ENCODE measurements at regions not wholly inside any gene's neighbourhood (a gene's known extent, or its start where the extent isn't known, plus 50 kb on each side); places are given as distances from the start of the nearest gene placed in this dataset.
A peak's percentile ranks its signal among the peaks of the same experiment; 100 is the strongest.

- Histone ChIP-seq H3K4me3 (ENCODE audit: low read depth in 1 of 2, low read length in 2 of 2) (no peak overlapping the region), H3K4me1 (ENCODE audit: control insufficient read depth in 1 of 2, insufficient read depth in 2 of 2, low read length in 2 of 2) (no peaks in the 10 kb centered on the region)
Observed at GRCh38 chr7:15845461-15845860, 159.0 kb upstream of the MEOX2 start.

DNA sequence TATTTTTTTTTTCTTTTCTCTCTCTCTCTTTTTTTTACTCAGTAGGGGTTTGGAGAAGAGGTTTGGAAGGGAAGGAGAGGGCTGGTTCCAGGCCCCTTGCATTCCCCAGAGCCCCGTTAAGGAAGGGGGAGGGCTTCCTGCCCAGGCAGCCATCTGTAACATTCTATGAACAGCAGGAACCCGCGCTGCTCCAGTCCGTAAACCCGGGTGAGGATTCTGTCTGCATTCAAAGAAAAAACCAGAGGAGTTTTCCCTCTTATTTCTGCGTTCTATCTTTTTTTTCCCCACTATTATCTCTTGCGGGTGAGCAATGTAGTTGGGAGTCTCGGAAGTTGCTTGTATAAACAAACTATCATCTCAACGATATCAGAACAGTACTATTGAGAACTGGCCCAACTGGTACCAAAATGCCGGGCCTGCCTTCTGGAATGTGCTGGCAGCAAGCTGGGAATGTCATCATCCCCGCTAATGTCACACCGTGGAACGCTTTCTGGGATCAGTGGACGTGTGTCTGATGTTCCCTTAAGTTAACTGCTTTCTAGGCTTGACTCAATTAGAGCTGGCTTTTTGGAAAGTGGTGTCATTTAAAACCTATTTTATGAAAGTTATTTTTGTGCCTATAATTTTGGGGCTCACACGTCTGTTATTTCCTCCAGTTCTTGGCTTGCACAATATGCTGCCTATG, 153.1 kb upstream of the MEOX2 start:
- H3K9me3 ChIP-seq (ENCODE audit: control insufficient read depth in 1 of 2, low read length in 2 of 2) = no peaks in the 10 kb centered on the region
- H3K4me3 ChIP-seq (ENCODE audit: low read depth in 1 of 2, low read length in 2 of 2) = peak overlapping the region; percentile 48 to 60
- no peaks in the 10 kb centered on the region for H3K27me3 ChIP-seq (ENCODE audit: low read depth, low read length)
- peak overlapping the region; percentile 37 for H3K27ac ChIP-seq (ENCODE audit: low read length)
- H3K4me1 ChIP-seq (ENCODE audit: control insufficient read depth in 1 of 2, insufficient read depth in 2 of 2, low read length in 2 of 2) = no peaks in the 10 kb centered on the region
- H3K36me3 ChIP-seq (ENCODE audit: control insufficient read depth in 1 of 2, insufficient read depth in 2 of 2, low read length in 2 of 2) = no peaks in the 10 kb centered on the region

More at GRCh38 chr7:15845461-15845860, 159.0 kb upstream of the MEOX2 start:
- Histone ChIP-seq H3K27ac (ENCODE audit: low read length) (no peak overlapping the region), H3K36me3 (ENCODE audit: control insufficient read depth in 1 of 2, insufficient read depth in 2 of 2, low read length in 2 of 2) (no peaks in the 10 kb centered on the region), H3K27me3 (ENCODE audit: low read depth, low read length) (no peaks in the 10 kb centered on the region), H3K9me3 (ENCODE audit: control insufficient read depth in 1 of 2, low read length in 2 of 2) (no peaks in the 10 kb centered on the region)

GRCh38 chr7:15838265-15838664, 151.8 kb upstream of the MEOX2 start:
- no peak overlapping the region for H3K27ac ChIP-seq (ENCODE audit: low read length)
- no peaks in the 10 kb centered on the region for H3K27me3 ChIP-seq (ENCODE audit: low read depth, low read length)
- no peaks in the 10 kb centered on the region for H3K4me1 ChIP-seq (ENCODE audit: control insufficient read depth in 1 of 2, insufficient read depth in 2 of 2, low read length in 2 of 2)
- no peak overlapping the region for H3K4me3 ChIP-seq (ENCODE audit: low read depth in 1 of 2, low read length in 2 of 2)
- H3K9me3 ChIP-seq (ENCODE audit: control insufficient read depth in 1 of 2, low read length in 2 of 2) = no peaks in the 10 kb centered on the region
- no peaks in the 10 kb centered on the region for H3K36me3 ChIP-seq (ENCODE audit: control insufficient read depth in 1 of 2, insufficient read depth in 2 of 2, low read length in 2 of 2)

DNA sequence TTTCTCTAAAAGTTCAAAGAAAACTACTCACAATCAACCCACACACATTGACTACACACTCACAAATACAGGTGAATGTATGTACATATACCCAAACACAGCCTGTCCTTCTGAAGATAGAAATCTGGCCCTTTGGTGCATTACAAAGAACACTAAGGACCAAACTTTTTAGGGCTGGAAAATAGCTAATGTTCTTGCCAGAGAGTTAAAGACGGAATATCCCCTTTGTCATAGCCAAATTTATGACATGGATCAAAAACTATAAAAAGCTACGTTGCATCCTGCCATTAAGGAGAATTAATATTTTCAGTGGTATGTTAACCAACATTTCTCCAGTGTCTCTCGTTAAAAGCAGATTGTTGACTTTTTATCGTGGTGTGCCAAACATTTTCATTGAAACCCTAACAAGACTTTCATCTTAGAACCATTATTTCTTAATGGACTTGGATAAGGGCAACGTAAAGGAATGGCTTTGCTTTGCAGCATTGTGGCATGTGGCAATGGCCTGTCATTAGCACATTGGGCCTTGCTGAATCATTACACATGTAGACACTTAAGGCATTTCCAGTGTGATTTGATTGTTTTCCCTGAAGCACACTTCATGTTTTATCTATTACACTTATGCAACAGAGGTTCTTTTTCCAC, 150.9 kb upstream of the MEOX2 start:
- peaks cover 0 to 6% of the 10 kb centered on the region in 2 donors for H3K4me1 ChIP-seq (ENCODE audit: control insufficient read depth in 1 of 2, insufficient read depth in 2 of 2, low read length in 2 of 2)

DNA sequence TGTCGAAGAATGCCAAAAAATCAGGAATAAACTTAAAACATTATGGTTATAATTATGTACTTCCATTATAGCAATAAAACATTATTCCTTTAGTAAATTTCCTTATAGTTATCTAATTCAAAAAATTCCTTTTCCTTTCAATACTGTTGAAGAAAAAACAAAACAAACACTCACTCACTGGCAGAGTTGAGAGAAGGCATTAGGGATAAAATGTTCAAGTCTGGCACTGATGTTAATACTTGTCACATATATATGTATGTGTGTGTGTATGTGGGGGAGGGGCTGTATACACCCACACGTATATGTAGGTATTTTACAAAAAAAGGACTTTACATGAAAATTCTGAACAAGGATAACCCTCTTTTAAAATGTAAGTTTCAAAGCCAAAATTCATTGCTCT, 150.2 kb upstream of the MEOX2 start:
- Histone ChIP-seq H3K4me1 (ENCODE audit: control insufficient read depth in 1 of 2, insufficient read depth in 2 of 2, low read length in 2 of 2) (peaks cover 0 to 6% of the 10 kb centered on the region in 2 donors), H3K9me3 (ENCODE audit: control insufficient read depth in 1 of 2, low read length in 2 of 2) (no peaks in the 10 kb centered on the region), H3K27me3 (ENCODE audit: low read depth, low read length) (no peaks in the 10 kb centered on the region), H3K36me3 (ENCODE audit: control insufficient read depth in 1 of 2, insufficient read depth in 2 of 2, low read length in 2 of 2) (no peaks in the 10 kb centered on the region), H3K4me3 (ENCODE audit: low read depth in 1 of 2, low read length in 2 of 2) (no peak overlapping the region), H3K27ac (ENCODE audit: low read length) (no peak overlapping the region)

More for the DNA sequence above, 150.9 kb upstream of the MEOX2 start:
- Histone ChIP-seq H3K4me3 (ENCODE audit: low read depth in 1 of 2, low read length in 2 of 2) (no peak overlapping the region), H3K27ac (ENCODE audit: low read length) (no peak overlapping the region), H3K36me3 (ENCODE audit: control insufficient read depth in 1 of 2, insufficient read depth in 2 of 2, low read length in 2 of 2) (no peaks in the 10 kb centered on the region), H3K9me3 (ENCODE audit: control insufficient read depth in 1 of 2, low read length in 2 of 2) (no peaks in the 10 kb centered on the region), H3K27me3 (ENCODE audit: low read depth, low read length) (no peaks in the 10 kb centered on the region)

DNA sequence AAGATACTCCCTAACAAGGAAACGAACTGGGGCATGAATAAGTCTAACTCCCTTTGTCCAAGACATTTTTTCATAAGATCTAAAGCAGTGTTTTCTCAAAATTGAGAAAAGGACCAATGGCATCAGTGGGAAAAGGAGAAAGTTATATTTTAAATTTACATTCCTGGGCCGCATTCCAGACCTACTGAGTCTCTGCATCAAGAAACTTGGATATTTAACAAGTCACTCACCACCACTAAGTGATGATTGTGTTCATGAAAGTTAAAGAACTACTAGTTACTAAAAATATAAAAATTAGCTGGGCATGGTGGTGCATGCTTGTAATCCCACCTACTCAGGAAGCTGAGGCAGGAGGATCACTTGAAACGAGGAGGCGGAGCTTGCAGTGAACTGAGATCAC, 149.6 kb upstream of the MEOX2 start:
- Histone ChIP-seq H3K27ac (ENCODE audit: low read length) (no peak overlapping the region), H3K4me1 (ENCODE audit: control insufficient read depth in 1 of 2, insufficient read depth in 2 of 2, low read length in 2 of 2) (peaks cover 0 to 6% of the 10 kb centered on the region in 2 donors), H3K4me3 (ENCODE audit: low read depth in 1 of 2, low read length in 2 of 2) (no peak overlapping the region), H3K27me3 (ENCODE audit: low read depth, low read length) (no peaks in the 10 kb centered on the region), H3K9me3 (ENCODE audit: control insufficient read depth in 1 of 2, low read length in 2 of 2) (no peaks in the 10 kb centered on the region), H3K36me3 (ENCODE audit: control insufficient read depth in 1 of 2, insufficient read depth in 2 of 2, low read length in 2 of 2) (no peaks in the 10 kb centered on the region)

- no peaks in the 10 kb centered on the region for H3K36me3 ChIP-seq (ENCODE audit: control insufficient read depth in 1 of 2, insufficient read depth in 2 of 2, low read length in 2 of 2)
- H3K4me3 ChIP-seq (ENCODE audit: low read depth in 1 of 2, low read length in 2 of 2) = no peak overlapping the region
- peaks cover 0 to 6% of the 10 kb centered on the region in 2 donors for H3K4me1 ChIP-seq (ENCODE audit: control insufficient read depth in 1 of 2, insufficient read depth in 2 of 2, low read length in 2 of 2)
- no peak overlapping the region for H3K27ac ChIP-seq (ENCODE audit: low read length)
- no peaks in the 10 kb centered on the region for H3K27me3 ChIP-seq (ENCODE audit: low read depth, low read length)
- H3K9me3 ChIP-seq (ENCODE audit: control insufficient read depth in 1 of 2, low read length in 2 of 2) = no peaks in the 10 kb centered on the region
Observed at GRCh38 chr7:15834446-15834845, 148.0 kb upstream of the MEOX2 start.

GRCh38 chr7:15832996-15833395, 146.5 kb upstream of the MEOX2 start:
- no peaks in the 10 kb centered on the region for H3K27me3 ChIP-seq (ENCODE audit: low read depth, low read length)
- no peaks in the 10 kb centered on the region for H3K36me3 ChIP-seq (ENCODE audit: control insufficient read depth in 1 of 2, insufficient read depth in 2 of 2, low read length in 2 of 2)
- no peaks in the 10 kb centered on the region for H3K9me3 ChIP-seq (ENCODE audit: control insufficient read depth in 1 of 2, low read length in 2 of 2)
- H3K4me3 ChIP-seq (ENCODE audit: low read depth in 1 of 2, low read length in 2 of 2) = no peak overlapping the region
- H3K4me1 ChIP-seq (ENCODE audit: control insufficient read depth in 1 of 2, insufficient read depth in 2 of 2, low read length in 2 of 2) = peaks cover 0 to 6% of the 10 kb centered on the region in 2 donors
- H3K27ac ChIP-seq (ENCODE audit: low read length) = no peak overlapping the region

GRCh38 chr7:15831606-15832005, 145.1 kb upstream of the MEOX2 start:
- Histone ChIP-seq H3K9me3 (ENCODE audit: control insufficient read depth in 1 of 2, low read length in 2 of 2) (no peaks in the 10 kb centered on the region), H3K4me3 (ENCODE audit: low read depth in 1 of 2, low read length in 2 of 2) (no peak overlapping the region), H3K27me3 (ENCODE audit: low read depth, low read length) (no peaks in the 10 kb centered on the region), H3K27ac (ENCODE audit: low read length) (no peak overlapping the region), H3K4me1 (ENCODE audit: control insufficient read depth in 1 of 2, insufficient read depth in 2 of 2, low read length in 2 of 2) (peaks cover 0 to 6% of the 10 kb centered on the region in 2 donors), H3K36me3 (ENCODE audit: control insufficient read depth in 1 of 2, insufficient read depth in 2 of 2, low read length in 2 of 2) (no peaks in the 10 kb centered on the region)

DNA sequence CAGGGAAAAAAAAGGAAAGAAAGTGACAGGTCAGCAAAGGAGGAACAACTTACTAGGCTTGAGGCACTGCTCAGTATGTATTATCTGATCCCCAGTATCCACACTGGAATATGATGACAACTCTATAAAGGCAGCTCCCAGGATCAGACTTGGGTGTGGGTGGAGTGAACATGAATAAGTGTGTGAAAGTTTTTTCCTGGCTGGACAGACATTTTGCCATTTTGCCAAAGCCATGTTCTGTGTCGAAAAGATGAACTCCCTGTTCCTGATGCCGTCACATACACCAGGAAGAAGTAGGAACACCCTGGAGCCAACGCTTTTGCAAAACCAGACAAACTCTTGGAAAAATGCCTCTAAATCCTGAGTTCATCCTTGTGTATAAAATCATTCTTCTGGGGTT, 143.2 kb upstream of the MEOX2 start:
- Histone ChIP-seq H3K36me3 (ENCODE audit: control insufficient read depth in 1 of 2, insufficient read depth in 2 of 2, low read length in 2 of 2) (no peaks in the 10 kb centered on the region), H3K9me3 (ENCODE audit: control insufficient read depth in 1 of 2, low read length in 2 of 2) (no peaks in the 10 kb centered on the region), H3K27ac (ENCODE audit: low read length) (no peak overlapping the region), H3K27me3 (ENCODE audit: low read depth, low read length) (no peaks in the 10 kb centered on the region), H3K4me3 (ENCODE audit: low read depth in 1 of 2, low read length in 2 of 2) (no peak overlapping the region), H3K4me1 (ENCODE audit: control insufficient read depth in 1 of 2, insufficient read depth in 2 of 2, low read length in 2 of 2) (peaks cover 0 to 6% of the 10 kb centered on the region in 2 donors)

- H3K4me3 ChIP-seq (ENCODE audit: low read depth in 1 of 2, low read length in 2 of 2) = no peak overlapping the region
- no peaks in the 10 kb centered on the region for H3K36me3 ChIP-seq (ENCODE audit: control insufficient read depth in 1 of 2, insufficient read depth in 2 of 2, low read length in 2 of 2)
- peaks cover 0 to 6% of the 10 kb centered on the region in 2 donors for H3K4me1 ChIP-seq (ENCODE audit: control insufficient read depth in 1 of 2, insufficient read depth in 2 of 2, low read length in 2 of 2)
- H3K27ac ChIP-seq (ENCODE audit: low read length) = no peak overlapping the region
- no peaks in the 10 kb centered on the region for H3K27me3 ChIP-seq (ENCODE audit: low read depth, low read length)
- H3K9me3 ChIP-seq (ENCODE audit: control insufficient read depth in 1 of 2, low read length in 2 of 2) = no peaks in the 10 kb centered on the region
Observed at GRCh38 chr7:15828881-15829280, 142.4 kb upstream of the MEOX2 start.
